ENCODE measurements at regions not wholly inside any gene's neighbourhood (a gene's known extent, or its start where the extent isn't known, plus 50 kb on each side); places are given as distances from the start of the nearest gene placed in this dataset.
"Not testable (repeated sequence)": the region's sequence is repeated elsewhere in the genome, so short reads cannot be mapped to it uniquely, and the experiment has no call there.

- H3K36me3 Mint-ChIP-seq; H3K9me3 Mint-ChIP-seq; H3K27ac Mint-ChIP-seq; DNase-seq (ENCODE audit: low spot score in 2 of 2): not testable (repeated sequence)
- ATAC-seq = peak in 1 of 2 donors; percentile 1
Measured at GRCh38 chr2:111451692-111452199, 331.0 kb downstream of the BCL2L11 start.

GRCh38 chr2:111452208-111452607 is 331.5 kb downstream of the BCL2L11 start:
- DNase-seq (ENCODE audit: low spot score in 2 of 2); H3K36me3 Mint-ChIP-seq; H3K27ac Mint-ChIP-seq; H3K9me3 Mint-ChIP-seq: not testable (repeated sequence)
- ATAC-seq = peak; percentile 65 to 73

GRCh38 chr2:111453308-111453707 is 332.6 kb downstream of the BCL2L11 start:
- not testable (repeated sequence) for H3K36me3 Mint-ChIP-seq; ATAC-seq; H3K9me3 Mint-ChIP-seq; H3K27ac Mint-ChIP-seq; DNase-seq (ENCODE audit: low spot score in 2 of 2)

- H3K36me3 Mint-ChIP-seq; H3K27ac Mint-ChIP-seq; ATAC-seq; DNase-seq (ENCODE audit: low spot score in 2 of 2); H3K9me3 Mint-ChIP-seq: not testable (repeated sequence)
Measured at GRCh38 chr2:111453816-111454215, 333.1 kb downstream of the BCL2L11 start.

GRCh38 chr2:111454404-111454803 is 333.7 kb downstream of the BCL2L11 start:
- not testable (repeated sequence) for DNase-seq (ENCODE audit: low spot score in 2 of 2); H3K27ac Mint-ChIP-seq; H3K36me3 Mint-ChIP-seq

GRCh38 chr2:111455016-111456015 is 334.6 kb downstream of the BCL2L11 start:
- not testable (repeated sequence) for H3K36me3 Mint-ChIP-seq; H3K9me3 Mint-ChIP-seq; H3K27ac Mint-ChIP-seq; ATAC-seq; DNase-seq (ENCODE audit: low spot score in 2 of 2)

More at GRCh38 chr2:111454404-111454803, 333.7 kb downstream of the BCL2L11 start:
- H3K9me3 Mint-ChIP-seq = not testable (repeated sequence)
- peak; percentile 74 to 75 for ATAC-seq

- not testable (repeated sequence) for ATAC-seq; H3K9me3 Mint-ChIP-seq; H3K36me3 Mint-ChIP-seq; DNase-seq (ENCODE audit: low spot score in 2 of 2); H3K27ac Mint-ChIP-seq
Measured at GRCh38 chr2:111457191-111457590, 336.5 kb downstream of the BCL2L11 start.

- not testable (repeated sequence) for DNase-seq (ENCODE audit: low spot score in 2 of 2); H3K36me3 Mint-ChIP-seq; H3K9me3 Mint-ChIP-seq; H3K27ac Mint-ChIP-seq; ATAC-seq
Measured at GRCh38 chr2:111460901-111461300, 340.2 kb downstream of the BCL2L11 start.

- H3K36me3 Mint-ChIP-seq; ATAC-seq; H3K27ac Mint-ChIP-seq; H3K9me3 Mint-ChIP-seq; DNase-seq (ENCODE audit: low spot score in 2 of 2): not testable (repeated sequence)
Measured at GRCh38 chr2:111461831-111462230, 341.1 kb downstream of the BCL2L11 start.

- H3K36me3 Mint-ChIP-seq; DNase-seq (ENCODE audit: low spot score in 2 of 2); H3K27ac Mint-ChIP-seq; H3K9me3 Mint-ChIP-seq; ATAC-seq: not testable (repeated sequence)
Measured at GRCh38 chr2:111462572-111462971, 341.9 kb downstream of the BCL2L11 start.

- not testable (repeated sequence) for H3K36me3 Mint-ChIP-seq; DNase-seq (ENCODE audit: low spot score in 2 of 2); H3K9me3 Mint-ChIP-seq; H3K27ac Mint-ChIP-seq
- ATAC-seq = peak; percentile 60 to 65
Measured at GRCh38 chr2:111463238-111463848, 342.6 kb downstream of the BCL2L11 start.

GRCh38 chr2:111463956-111464355 is 343.2 kb downstream of the BCL2L11 start:
- H3K9me3 Mint-ChIP-seq; DNase-seq (ENCODE audit: low spot score in 2 of 2); H3K27ac Mint-ChIP-seq; H3K36me3 Mint-ChIP-seq: not testable (repeated sequence)
- ATAC-seq = peak; percentile 81

GRCh38 chr2:111464367-111464766 is 343.7 kb downstream of the BCL2L11 start:
- not testable (repeated sequence) for H3K9me3 Mint-ChIP-seq; H3K36me3 Mint-ChIP-seq; H3K27ac Mint-ChIP-seq; ATAC-seq; DNase-seq (ENCODE audit: low spot score in 2 of 2)

- not testable (repeated sequence) for H3K36me3 Mint-ChIP-seq; DNase-seq (ENCODE audit: low spot score in 2 of 2); H3K27ac Mint-ChIP-seq; H3K9me3 Mint-ChIP-seq; ATAC-seq
Measured at GRCh38 chr2:111465521-111465920, 344.8 kb downstream of the BCL2L11 start.

GRCh38 chr2:111466744-111467143 is 346.0 kb downstream of the BCL2L11 start:
- ATAC-seq = peak; percentile 56 to 61
- not testable (repeated sequence) for H3K27ac Mint-ChIP-seq; H3K9me3 Mint-ChIP-seq; H3K36me3 Mint-ChIP-seq; DNase-seq (ENCODE audit: low spot score in 2 of 2)

GRCh38 chr2:111470924-111471323 is 350.2 kb downstream of the BCL2L11 start:
- not testable (repeated sequence) for DNase-seq (ENCODE audit: low spot score in 2 of 2); H3K27ac Mint-ChIP-seq; ATAC-seq; H3K9me3 Mint-ChIP-seq; H3K36me3 Mint-ChIP-seq
